HEK293 (cell line): ENCODE measurements at regions not wholly inside any gene's neighbourhood (a gene's known extent, or its start where the extent isn't known, plus 50 kb on each side); places are given as distances from the start of the nearest gene placed in this dataset.
A peak's percentile ranks its signal among the peaks of the same experiment; 100 is the strongest.

ENCODE experiments used
- CTCF ChIA-PET: fragments of 350-600 bp; formaldehyde crosslinking; extraction: SDS; loops from one replicate; lab custom pipeline; 2021; ENCODE audit warnings: antibody characterized with exemption; lab: Yijun Ruan, JAX
- POLR2A ChIA-PET: fragments of 300-600 bp; formaldehyde crosslinking; extraction: SDS; loops from one replicate; lab custom pipeline; 2020; ENCODE audit warnings: antibody characterized with exemption, inconsistent platforms; lab: Yijun Ruan, JAX
- H3K27ac ChIP-seq: fragments of 200-500 bp; sonication (Bioruptor generic); 2 replicates; pipeline ENCODE4 v1.5.1; 2014; ENCODE audit warnings: low read depth, low read length, control low read depth, inconsistent platforms; ENCODE audit errors: extremely low read depth
- H3K36me3 ChIP-seq, 2 experiments: fragments of 200-500 bp in 1 of 2; sonication (Bioruptor generic) in 1 of 2; 1 replicate in 1 of 2; 2 replicates in 1 of 2; pipeline ENCODE4 v1.5.1; 2014 to 2017; ENCODE audit warnings: inconsistent platforms in 2 of 2, low read length in 2 of 2; ENCODE audit not compliant: control insufficient read depth in 2 of 2, insufficient read depth in 1 of 2
- H3K4me1 ChIP-seq: fragments of 200-500 bp; sonication (Bioruptor generic); 2 replicates; pipeline ENCODE4 v1.5.1; 2014; ENCODE audit warnings: mild to moderate bottlenecking, low read length, inconsistent platforms; ENCODE audit not compliant: control insufficient read depth, insufficient read depth
- H3K4me3 ChIP-seq: 2 replicates; pipeline ENCODE4 v1.5.1; 2011; ENCODE audit warnings: low read depth, mild to moderate bottlenecking, control low read depth, low read length, moderate library complexity
- H3K9me3 ChIP-seq: fragments of 200-500 bp; sonication (Bioruptor generic); 2 replicates; pipeline ENCODE4 v1.5.1; 2014; ENCODE audit warnings: low read depth, low read length, inconsistent platforms; ENCODE audit not compliant: control insufficient read depth, insufficient read depth
- CTCF ChIP-seq: fragments of 450-650 bp; formaldehyde crosslinking; IDR thresholded peaks from 2 replicates; pipeline ENCODE4 v1.5.1; 2016; ENCODE audit warnings: missing biosample characterization, missing genetic modification characterization
- GLIS1 ChIP-seq: fragments of 450-650 bp; formaldehyde crosslinking; IDR thresholded peaks from 2 replicates; pipeline ENCODE4 v1.5.1; 2016; ENCODE audit warnings: missing biosample characterization, missing genetic modification characterization
- HIC1 ChIP-seq: fragments of 450-650 bp; formaldehyde crosslinking; IDR thresholded peaks from 2 replicates; pipeline ENCODE4 v1.5.1; 2016; ENCODE audit warnings: missing biosample characterization, missing genetic modification characterization
- IKZF3 ChIP-seq: fragments of 450-650 bp; IDR thresholded peaks from 2 replicates; pipeline ENCODE4 v1.5.0; 2018; ENCODE audit warnings: missing biosample characterization, mild to moderate bottlenecking, missing genetic modification characterization, moderate library complexity
- KLF1 ChIP-seq: fragments of 450-650 bp; formaldehyde crosslinking; IDR thresholded peaks from 2 replicates; pipeline ENCODE4 v1.5.1; 2016; ENCODE audit warnings: missing biosample characterization, missing genetic modification characterization
- KLF10 ChIP-seq: fragments of 450-650 bp; IDR thresholded peaks from 2 replicates; pipeline ENCODE4 v1.5.1; 2018; ENCODE audit warnings: missing biosample characterization, mild to moderate bottlenecking, missing genetic modification characterization
- OSR2 ChIP-seq: fragments of 450-650 bp; formaldehyde crosslinking; IDR thresholded peaks from 2 replicates; pipeline ENCODE4 v1.5.1; 2016; ENCODE audit warnings: missing biosample characterization, missing genetic modification characterization
- SCRT2 ChIP-seq: fragments of 450-650 bp; formaldehyde crosslinking; IDR thresholded peaks from 2 replicates; pipeline ENCODE4 v1.5.1; 2016; ENCODE audit warnings: missing biosample characterization, missing genetic modification characterization
- SP2 ChIP-seq: fragments of 450-650 bp; formaldehyde crosslinking; IDR thresholded peaks from 2 replicates; pipeline ENCODE4 v1.5.1; 2016; ENCODE audit warnings: missing biosample characterization, missing genetic modification characterization
- ZEB2 ChIP-seq: fragments of 450-650 bp; formaldehyde crosslinking; IDR thresholded peaks from 2 replicates; pipeline ENCODE4 v1.5.1; 2016; ENCODE audit warnings: missing biosample characterization, missing genetic modification characterization
- ZIC2 ChIP-seq: fragments of 450-650 bp; formaldehyde crosslinking; IDR thresholded peaks from 2 replicates; pipeline ENCODE4 v1.5.1; 2016; ENCODE audit warnings: missing biosample characterization, missing genetic modification characterization
- ZNF140 ChIP-seq: fragments of 450-650 bp; formaldehyde crosslinking; IDR thresholded peaks from 2 replicates; pipeline ENCODE4 v1.5.1; 2016; ENCODE audit warnings: missing biosample characterization, missing genetic modification characterization
- ZNF16 ChIP-seq: fragments of 450-650 bp; formaldehyde crosslinking; IDR thresholded peaks from 2 replicates; pipeline ENCODE4 v1.5.1; 2016; ENCODE audit warnings: low read depth, missing biosample characterization, missing genetic modification characterization
- ZNF175 ChIP-seq: fragments of 450-650 bp; formaldehyde crosslinking; IDR thresholded peaks from 2 replicates; pipeline ENCODE4 v1.5.1; 2016; ENCODE audit warnings: missing biosample characterization, missing genetic modification characterization
- ZNF19 ChIP-seq: fragments of 450-650 bp; formaldehyde crosslinking; IDR thresholded peaks from 2 replicates; pipeline ENCODE4; 2016; ENCODE audit warnings: missing biosample characterization, missing genetic modification characterization, low read depth
- ZNF366 ChIP-seq: fragments of 450-650 bp; formaldehyde crosslinking; conservative IDR thresholded peaks from 2 replicates; pipeline ENCODE4 v1.5.1; 2016; ENCODE audit warnings: missing biosample characterization, missing genetic modification characterization
- ZNF521 ChIP-seq: fragments of 450-650 bp; formaldehyde crosslinking; IDR thresholded peaks from 2 replicates; pipeline ENCODE4 v1.5.1; 2017; ENCODE audit warnings: missing biosample characterization, mild to moderate bottlenecking, missing genetic modification characterization
- ZNF561 ChIP-seq: fragments of 450-650 bp; IDR thresholded peaks from 2 replicates; pipeline ENCODE4 v1.5.1; 2018; ENCODE audit warnings: missing biosample characterization, missing genetic modification characterization, borderline replicate concordance
- ZNF571 ChIP-seq: fragments of 450-650 bp; formaldehyde crosslinking; IDR thresholded peaks from 2 replicates; pipeline ENCODE4 v1.5.0; 2017; ENCODE audit warnings: missing biosample characterization, missing genetic modification characterization
- ZNF596 ChIP-seq: fragments of 450-650 bp; IDR thresholded peaks from 2 replicates; pipeline ENCODE4 v1.5.0; 2018; ENCODE audit warnings: missing biosample characterization, mild to moderate bottlenecking, missing genetic modification characterization, moderate library complexity
- ZNF677 ChIP-seq: fragments of 450-650 bp; IDR thresholded peaks from 2 replicates; pipeline ENCODE4 v1.5.0; 2018; ENCODE audit warnings: missing biosample characterization, mild to moderate bottlenecking, missing genetic modification characterization, moderate library complexity
- ZNF777 ChIP-seq: fragments of 450-650 bp; formaldehyde crosslinking; IDR thresholded peaks from 2 replicates; pipeline ENCODE4 v1.5.1; 2017; ENCODE audit warnings: missing biosample characterization, missing genetic modification characterization, borderline replicate concordance
- ZNF785 ChIP-seq: fragments of 450-650 bp; formaldehyde crosslinking; IDR thresholded peaks from 2 replicates; pipeline ENCODE4 v1.5.1; 2016; ENCODE audit warnings: missing biosample characterization, missing genetic modification characterization
- ZNF830 ChIP-seq: fragments of 450-650 bp; IDR thresholded peaks from 2 replicates; pipeline ENCODE4 v1.5.0; 2018; ENCODE audit warnings: missing biosample characterization, missing genetic modification characterization, low read depth, mild to moderate bottlenecking, moderate library complexity
- ZNF837 ChIP-seq: fragments of 450-650 bp; formaldehyde crosslinking; IDR thresholded peaks from 2 replicates; pipeline ENCODE4 v1.5.1; 2016; ENCODE audit warnings: missing biosample characterization, missing genetic modification characterization
- ZSCAN4 ChIP-seq: fragments of 450-650 bp; formaldehyde crosslinking; IDR thresholded peaks from 2 replicates; pipeline ENCODE4 v1.5.1; 2017; ENCODE audit warnings: missing biosample characterization, missing genetic modification characterization
- TF ChIP-seq, protein P1 (sequence below): fragments of 450-650 bp; formaldehyde crosslinking; IDR thresholded peaks from 2 replicates; pipeline ENCODE4 v1.5.1; 2016; ENCODE audit warnings: missing biosample characterization, missing genetic modification characterization
- TF ChIP-seq, protein P2 (sequence below): fragments of 450-650 bp; formaldehyde crosslinking; IDR thresholded peaks from 2 replicates; pipeline ENCODE4 v1.5.1; 2016; ENCODE audit warnings: missing biosample characterization, missing genetic modification characterization, low read depth

GRCh38 chr12:24482044-24482443 lies 466.9 kb downstream of the BCAT1 start:
- Histone ChIP-seq H3K27ac (no peak overlapping the region), H3K9me3 (no peaks in the 10 kb centered on the region)
- no peak for TF ChIP-seq ZNF561 (tag by site-specific recombination)
- TF ChIP-seq ZNF366 (tag by site-specific recombination) = no peak
- no peak for TF ChIP-seq ZNF777 (tag by site-specific recombination)
- no peak for TF ChIP-seq KLF1 (tag by site-specific recombination)
- TF ChIP-seq, protein P1, sequence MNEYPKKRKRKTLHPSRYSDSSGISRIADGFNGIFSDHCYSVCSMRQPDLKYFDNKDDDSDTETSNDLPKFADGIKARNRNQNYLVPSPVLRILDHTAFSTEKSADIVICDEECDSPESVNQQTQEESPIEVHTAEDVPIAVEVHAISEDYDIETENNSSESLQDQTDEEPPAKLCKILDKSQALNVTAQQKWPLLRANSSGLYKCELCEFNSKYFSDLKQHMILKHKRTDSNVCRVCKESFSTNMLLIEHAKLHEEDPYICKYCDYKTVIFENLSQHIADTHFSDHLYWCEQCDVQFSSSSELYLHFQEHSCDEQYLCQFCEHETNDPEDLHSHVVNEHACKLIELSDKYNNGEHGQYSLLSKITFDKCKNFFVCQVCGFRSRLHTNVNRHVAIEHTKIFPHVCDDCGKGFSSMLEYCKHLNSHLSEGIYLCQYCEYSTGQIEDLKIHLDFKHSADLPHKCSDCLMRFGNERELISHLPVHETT (tag by site-specific recombination) = no peak
- TF ChIP-seq CTCF (tag by site-specific recombination) = no peak
- no peak for TF ChIP-seq KLF10
- no peak for TF ChIP-seq GLIS1 (tag by site-specific recombination)
- TF ChIP-seq ZIC2 (tag by site-specific recombination) = no peak
- TF ChIP-seq ZEB2 (tag by site-specific recombination) = no peak
- TF ChIP-seq ZSCAN4 (tag by site-specific recombination) = no peak
- no peak for TF ChIP-seq ZNF677
- no peak for TF ChIP-seq ZNF521 (tag by site-specific recombination)
- TF ChIP-seq ZNF830 (tag by site-specific recombination) = no peak
- no peak for TF ChIP-seq ZNF140 (tag by site-specific recombination)
- TF ChIP-seq SCRT2 (tag by site-specific recombination) = no peak
- TF ChIP-seq ZNF596 (tag by site-specific recombination) = no peak
- TF ChIP-seq IKZF3 = no peak
- TF ChIP-seq, all 188 proteins: peak for 0
- Histone ChIP-seq H3K4me1 (peaks cover 26% of the 10 kb centered on the region), H3K4me3 (no peak overlapping the region), H3K36me3 (no peaks in the 10 kb centered on the region)
- ChIA-PET POLR2A (no interaction called here), CTCF (no interaction called here)

GRCh38 chr12:24480766-24481449 lies 468.0 kb downstream of the BCAT1 start:
- Histone ChIP-seq H3K4me1 (peaks cover 26% of the 10 kb centered on the region), H3K9me3 (no peaks in the 10 kb centered on the region), H3K36me3 (no peaks in the 10 kb centered on the region), H3K27ac (no peak overlapping the region), H3K4me3 (no peak overlapping the region)
- CTCF ChIA-PET = no interaction called here
- POLR2A ChIA-PET = no interaction called here
- TF ChIP-seq OSR2 (tag by site-specific recombination) = 0 out of 2 replicates have a peak, but pooled peaks have one; percentile 16
- no peak for TF ChIP-seq SP2
- no peak for TF ChIP-seq ZNF19 (tag by site-specific recombination)
- TF ChIP-seq HIC1 (tag by site-specific recombination) = no peak
- TF ChIP-seq, protein P2, sequence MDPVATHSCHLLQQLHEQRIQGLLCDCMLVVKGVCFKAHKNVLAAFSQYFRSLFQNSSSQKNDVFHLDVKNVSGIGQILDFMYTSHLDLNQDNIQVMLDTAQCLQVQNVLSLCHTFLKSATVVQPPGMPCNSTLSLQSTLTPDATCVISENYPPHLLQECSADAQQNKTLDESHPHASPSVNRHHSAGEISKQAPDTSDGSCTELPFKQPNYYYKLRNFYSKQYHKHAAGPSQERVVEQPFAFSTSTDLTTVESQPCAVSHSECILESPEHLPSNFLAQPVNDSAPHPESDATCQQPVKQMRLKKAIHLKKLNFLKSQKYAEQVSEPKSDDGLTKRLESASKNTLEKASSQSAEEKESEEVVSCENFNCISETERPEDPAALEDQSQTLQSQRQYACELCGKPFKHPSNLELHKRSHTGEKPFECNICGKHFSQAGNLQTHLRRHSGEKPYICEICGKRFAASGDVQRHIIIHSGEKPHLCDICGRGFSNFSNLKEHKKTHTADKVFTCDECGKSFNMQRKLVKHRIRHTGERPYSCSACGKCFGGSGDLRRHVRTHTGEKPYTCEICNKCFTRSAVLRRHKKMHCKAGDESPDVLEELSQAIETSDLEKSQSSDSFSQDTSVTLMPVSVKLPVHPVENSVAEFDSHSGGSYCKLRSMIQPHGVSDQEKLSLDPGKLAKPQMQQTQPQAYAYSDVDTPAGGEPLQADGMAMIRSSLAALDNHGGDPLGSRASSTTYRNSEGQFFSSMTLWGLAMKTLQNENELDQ (tag by site-specific recombination) = no peak
- TF ChIP-seq ZNF366 (tag by site-specific recombination) = 0 out of 2 replicates have a peak, but pooled peaks have one; percentile 17
- TF ChIP-seq ZNF16 (tag by site-specific recombination) = no peak
- TF ChIP-seq ZNF785 = no peak
- TF ChIP-seq GLIS1 (tag by site-specific recombination) = no peak
- no peak for TF ChIP-seq ZNF175 (tag by site-specific recombination)
- TF ChIP-seq ZNF571 (tag by site-specific recombination) = no peak
- TF ChIP-seq ZNF837 (tag by site-specific recombination) = no peak
